Anterior cingulate cortex (tissue), 58 donors: ENCODE measurements at regions not wholly inside any gene's neighbourhood (a gene's known extent, or its start where the extent isn't known, plus 50 kb on each side); places are given as distances from the start of the nearest gene placed in this dataset.

Experiments used
- DNase-seq, 58 donors: peaks; one replicate each; lab custom pipeline; 2025; lab: John Stamatoyannopoulos, UW

DNA sequence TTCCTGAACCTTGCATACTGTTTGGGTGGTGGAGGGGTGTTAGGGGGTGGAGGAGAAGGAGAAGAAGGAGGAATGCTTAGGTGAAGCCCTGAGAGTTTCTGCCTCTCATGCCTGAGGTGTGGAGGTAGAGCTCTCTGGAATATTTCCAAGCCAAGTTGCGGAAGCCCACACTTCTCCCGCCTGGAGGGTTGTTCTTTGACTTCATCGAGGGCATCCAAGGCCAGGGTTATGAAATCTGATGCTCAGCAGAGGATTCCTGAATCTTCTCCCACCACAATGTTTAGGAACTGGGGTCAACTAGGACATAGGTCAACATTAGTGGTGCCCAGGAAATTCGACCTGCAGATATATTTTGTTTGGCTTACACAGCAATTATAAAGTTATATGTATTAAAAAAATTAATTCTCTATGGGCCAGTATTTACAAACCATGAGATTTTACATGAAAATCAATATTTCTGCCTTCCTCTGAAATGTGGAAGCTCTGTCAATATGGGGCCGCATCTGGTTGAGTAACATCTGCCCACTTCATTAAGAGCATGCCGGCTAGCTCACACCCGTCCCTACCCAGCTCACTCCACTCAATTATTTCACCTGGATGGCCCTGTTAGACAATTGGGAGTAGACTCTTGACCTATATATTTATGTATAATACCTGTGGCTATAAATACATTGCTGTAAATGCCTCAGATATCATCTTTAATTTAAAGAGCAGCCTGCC, 257.1 kb upstream of the ZFP64 start:
- no peak for DNase-seq

DNA sequence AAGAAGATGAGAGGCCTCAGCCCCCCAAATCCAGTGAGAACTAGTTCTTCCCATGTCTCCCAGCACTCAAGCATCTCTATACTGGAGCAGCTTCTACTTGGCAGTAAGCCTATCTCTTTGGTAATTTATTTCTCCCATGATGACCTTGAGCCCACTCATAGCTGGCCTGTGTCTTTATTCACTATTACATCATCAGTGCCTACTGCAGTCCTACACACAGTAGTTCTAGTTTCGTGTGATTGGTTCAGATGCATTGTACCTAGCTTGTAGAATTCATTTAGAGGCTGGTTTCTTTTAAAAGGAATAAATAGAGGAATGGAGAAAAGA, 255.6 kb upstream of the ZFP64 start:
- DNase-seq, result no peak

DNA sequence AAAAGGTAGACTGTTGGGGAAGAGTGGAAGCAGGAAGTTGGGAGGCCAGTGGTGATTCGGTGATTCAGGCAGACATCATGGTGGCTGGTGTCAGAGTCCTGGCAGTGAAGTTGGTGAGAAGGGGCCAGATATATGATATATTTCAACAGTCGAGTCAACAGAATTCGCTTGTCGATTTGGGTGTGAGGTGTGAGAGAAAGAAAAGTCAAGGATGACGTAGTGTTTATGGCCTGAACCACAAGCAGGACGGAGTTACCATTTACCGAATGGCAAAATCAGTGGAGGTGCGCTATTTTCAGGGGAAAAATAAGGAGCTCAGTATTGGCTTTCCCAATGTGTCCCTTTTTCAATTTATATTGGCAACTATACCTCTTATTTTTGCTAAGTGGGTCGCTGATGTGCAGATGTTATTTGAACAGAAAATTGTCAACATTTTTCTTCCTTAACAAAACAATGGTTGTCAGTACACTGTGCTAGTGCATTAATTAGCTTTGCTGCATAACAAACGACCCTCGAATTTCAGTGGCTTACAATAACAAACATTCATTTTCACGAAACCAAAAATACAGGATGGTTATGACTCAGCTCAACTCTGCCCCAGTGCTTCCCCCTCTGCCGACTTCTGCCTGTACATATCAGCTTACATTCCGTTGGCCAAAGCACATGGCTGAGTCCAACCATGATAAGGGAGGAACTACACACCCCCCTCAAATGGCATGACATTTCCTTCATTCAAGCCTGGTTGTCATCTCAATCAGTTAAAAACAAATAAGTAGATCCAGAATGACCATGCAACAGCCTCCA, 255.0 kb upstream of the ZFP64 start:
- no peak for DNase-seq

GRCh38 chr20:52444455-52444854, 252.9 kb upstream of the ZFP64 start:
- DNase-seq, result no peak

DNA sequence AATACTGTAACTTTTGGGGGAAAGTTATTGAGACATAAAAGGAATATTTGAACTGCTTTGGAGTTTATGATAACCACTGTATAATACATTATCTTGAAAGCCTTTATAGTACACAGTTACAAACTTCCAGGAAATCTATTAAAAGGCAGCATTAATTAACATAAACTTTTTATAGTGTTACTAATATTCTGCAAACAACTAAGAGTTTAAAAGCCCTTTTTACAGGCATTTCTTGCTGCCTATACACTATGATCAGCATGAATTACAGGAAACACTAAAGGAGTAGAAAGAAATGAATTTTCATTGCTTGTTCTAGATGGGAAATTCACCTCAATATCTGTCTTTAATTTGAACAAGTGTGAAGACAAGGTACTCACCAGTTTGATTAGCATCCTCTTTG, 252.3 kb upstream of the ZFP64 start:
- no peak for DNase-seq

- DNase-seq, result no peak
Observed at GRCh38 chr20:52441710-52442109, 250.1 kb upstream of the ZFP64 start.

DNA sequence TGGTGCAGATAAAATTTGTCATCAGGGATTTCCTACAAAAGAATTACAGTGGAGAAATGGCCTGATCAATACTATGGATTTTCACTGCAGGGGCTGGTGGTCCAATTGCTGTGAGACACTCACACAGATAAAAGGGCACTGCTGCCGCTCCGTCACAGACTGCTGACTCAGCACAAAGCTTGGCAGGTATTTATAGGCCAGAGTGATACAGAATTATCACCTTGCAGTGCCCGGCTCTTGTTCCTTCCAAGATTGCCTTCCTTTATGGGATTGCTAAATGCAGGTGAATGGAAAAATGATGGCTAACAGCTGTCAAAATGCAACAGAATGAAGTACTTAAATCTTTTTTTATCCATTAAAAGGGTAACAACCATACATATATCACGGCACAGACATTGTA, 247.8 kb upstream of the ZFP64 start:
- no peak for DNase-seq

GRCh38 chr20:52438326-52438963, 246.9 kb upstream of the ZFP64 start:
- DNase-seq, result no peak

GRCh38 chr20:52434453-52434852, 242.9 kb upstream of the ZFP64 start:
- no peak for DNase-seq

- DNase-seq, result no peak
Observed at GRCh38 chr20:52434041-52434425, 242.5 kb upstream of the ZFP64 start.

DNA sequence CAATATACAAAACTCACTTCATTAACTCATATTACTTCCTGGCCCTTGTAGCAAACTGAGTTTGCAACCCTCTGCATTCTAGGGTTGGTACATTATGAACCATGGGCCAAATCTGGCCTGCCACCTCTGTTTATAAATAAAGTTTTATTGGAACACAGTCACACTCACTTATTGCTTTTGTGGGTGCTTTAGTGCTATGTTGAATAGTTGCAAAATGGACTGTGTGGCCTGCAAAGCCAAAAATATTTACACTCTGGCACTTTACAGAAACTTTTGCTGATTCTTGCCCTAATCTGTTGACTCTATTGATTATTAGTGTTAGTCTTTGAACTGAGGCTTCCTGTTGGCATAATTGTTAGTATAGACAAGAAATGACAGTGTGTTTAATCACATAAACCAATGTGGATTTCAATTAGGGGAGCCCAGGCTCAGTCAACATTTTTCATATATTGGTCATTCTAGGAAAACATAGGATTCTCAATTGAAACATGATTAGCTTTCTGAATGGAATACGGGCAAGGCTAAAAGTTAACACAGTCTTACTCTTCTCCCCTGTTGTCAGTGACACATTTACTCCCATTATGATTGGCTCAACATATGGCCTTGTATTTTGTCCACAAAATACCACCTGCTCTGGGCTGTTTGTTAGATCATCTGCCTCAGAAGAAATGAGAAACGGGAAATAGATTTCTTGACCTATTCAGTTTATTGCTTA, 241.9 kb upstream of the ZFP64 start:
- no peak for DNase-seq

GRCh38 chr20:52432740-52433139, 241.2 kb upstream of the ZFP64 start:
- DNase-seq, result no peak

- no peak for DNase-seq
Observed at GRCh38 chr20:52429029-52429428, 237.4 kb upstream of the ZFP64 start.

- no peak for DNase-seq
Observed at GRCh38 chr20:52427960-52428359, 236.4 kb upstream of the ZFP64 start.

- no peak for DNase-seq
Observed at GRCh38 chr20:52426856-52427255, 235.3 kb upstream of the ZFP64 start.

- DNase-seq, result no peak
Observed at GRCh38 chr20:52425701-52426100, 234.1 kb upstream of the ZFP64 start.

DNA sequence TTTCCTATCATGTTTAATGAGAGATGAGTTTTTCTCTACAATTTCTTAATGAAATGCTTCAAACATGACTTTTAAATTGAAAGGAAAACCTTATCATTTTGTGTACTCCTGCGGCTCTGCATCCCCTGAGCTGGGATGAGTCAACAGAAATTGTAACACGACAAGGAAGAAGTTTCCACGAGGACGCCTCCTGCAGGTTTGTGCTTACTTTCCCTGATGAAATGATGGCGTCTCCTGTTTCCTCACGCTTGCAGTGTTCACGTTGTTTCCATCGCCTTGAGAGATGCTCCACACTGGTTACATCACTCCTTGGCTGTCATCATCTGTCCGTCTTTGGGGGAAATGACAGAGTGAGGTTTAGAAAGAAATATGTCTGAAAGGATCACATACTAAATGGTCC, 233.7 kb upstream of the ZFP64 start:
- no peak for DNase-seq

DNA sequence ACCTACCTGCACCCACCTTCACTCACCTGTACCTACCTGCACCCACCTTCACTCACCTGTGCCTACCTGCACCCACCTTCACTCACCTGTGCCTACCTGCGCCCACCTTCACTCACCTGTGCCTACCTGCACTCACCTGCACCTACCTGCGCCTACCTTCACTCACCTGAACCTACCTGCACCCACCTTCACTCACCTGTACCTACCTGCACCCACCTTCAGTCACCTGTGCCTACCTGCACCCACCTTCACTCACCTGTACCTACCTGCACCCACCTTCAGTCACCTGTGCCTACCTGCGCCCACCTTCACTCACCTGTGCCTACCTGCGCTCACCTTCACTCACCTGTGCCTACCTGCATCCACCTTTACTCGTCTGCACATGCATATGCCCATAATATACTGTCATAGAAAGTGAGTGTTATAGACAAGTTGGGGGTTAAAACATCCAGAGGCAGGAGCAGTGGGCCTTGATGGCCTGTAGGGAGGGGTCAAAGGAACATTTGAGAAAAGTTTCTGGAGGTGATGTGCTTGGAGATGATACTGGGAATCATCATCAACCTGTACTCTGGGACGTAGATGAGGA, 232.9 kb upstream of the ZFP64 start:
- peak in 1 of 58 donors; percentile 8 for DNase-seq

GRCh38 chr20:52423536-52424140, 232.1 kb upstream of the ZFP64 start:
- DNase-seq, result peak in 3 of 58 donors; percentile 6 to 24 (median 16)
